HG03442 (cell line): ENCODE measurements at regions not wholly inside any gene's neighbourhood (a gene's known extent, or its start where the extent isn't known, plus 50 kb on each side); places are given as distances from the start of the nearest gene placed in this dataset.

Experiments
- ATAC-seq: cut with Tn5 transposase; IDR thresholded peaks from one replicate; pipeline ENCODE4 v1.9.1; 2021; ENCODE audit warnings: mild to moderate bottlenecking, moderate library complexity; ENCODE audit not compliant: unreplicated experiment

- ATAC-seq = no peak
These were observed 85.2 kb downstream of the POLR1F start for GRCh38 chr7:19623676-19624075.

GRCh38 chr7:19621740-19622139 is 87.1 kb downstream of the POLR1F start:
- no peak for ATAC-seq

GRCh38 chr7:19620470-19620869 is 88.4 kb downstream of the POLR1F start:
- no peak for ATAC-seq

- ATAC-seq = no peak
These were observed 89.7 kb downstream of the POLR1F start for GRCh38 chr7:19619122-19619521.

GRCh38 chr7:19617901-19618300 is 90.9 kb downstream of the POLR1F start:
- no peak for ATAC-seq

GRCh38 chr7:19610194-19610943 is 98.5 kb downstream of the POLR1F start:
- no peak for ATAC-seq

GRCh38 chr7:19589446-19589845 is 119.4 kb downstream of the POLR1F start:
- ATAC-seq = no peak

- peak; percentile 78 for ATAC-seq
These were observed 121.5 kb downstream of the POLR1F start for GRCh38 chr7:19587291-19587690.

- no peak for ATAC-seq
These were observed 123.1 kb downstream of the POLR1F start for GRCh38 chr7:19585761-19586160.

GRCh38 chr7:19575909-19576557 is 132.8 kb downstream of the POLR1F start:
- no peak for ATAC-seq

- no peak for ATAC-seq
These were observed 134.7 kb downstream of the POLR1F start for GRCh38 chr7:19574131-19574530.

GRCh38 chr7:19572566-19572965 is 136.3 kb downstream of the POLR1F start:
- ATAC-seq = no peak

- ATAC-seq = no peak
These were observed 141.8 kb downstream of the POLR1F start for GRCh38 chr7:19567011-19567410.

GRCh38 chr7:19565602-19566001 is 143.2 kb downstream of the POLR1F start:
- ATAC-seq = no peak

GRCh38 chr7:19561121-19561805 is 147.6 kb downstream of the POLR1F start:
- ATAC-seq = no peak

GRCh38 chr7:19560111-19560883 is 148.5 kb downstream of the POLR1F start:
- ATAC-seq = no peak

- ATAC-seq = no peak
These were observed 150.3 kb downstream of the POLR1F start for GRCh38 chr7:19558527-19558926.

GRCh38 chr7:19557726-19558465 is 150.9 kb downstream of the POLR1F start:
- ATAC-seq = no peak

GRCh38 chr7:19554581-19554980 is 154.3 kb downstream of the POLR1F start:
- no peak for ATAC-seq

- ATAC-seq = peak; percentile 64
These were observed 156.3 kb downstream of the POLR1F start for GRCh38 chr7:19552576-19552975.
